Right cardiac atrium (tissue), 5 donors: ENCODE measurements at regions not wholly inside any gene's neighbourhood (a gene's known extent, or its start where the extent isn't known, plus 50 kb on each side); places are given as distances from the start of the nearest gene placed in this dataset.

Experiments used
- ATAC-seq, 2 donors: fragments of 200-7000 bp; cut with Tn5 transposase; one replicate each; pipeline versions ENCODE4 v1.8.0 to v1.9.1; 2020; ENCODE audit warnings: moderate library complexity in 2 of 2, mild to moderate bottlenecking in 1 of 2
- DNase-seq, 3 donors: peaks; one replicate each; pipeline ENCODE4 v3.0.0-alpha.2; 2020
- H3K27ac ChIP-seq: one replicate; pipeline ENCODE4 v1.5.1; 2013; ENCODE audit warnings: mild to moderate bottlenecking, low read length, control low read depth, moderate library complexity
- H3K27me3 ChIP-seq: one replicate; pipeline ENCODE4 v1.6.1; 2013; ENCODE audit not compliant: control insufficient read depth, insufficient read depth
- H3K4me1 ChIP-seq: one replicate; pipeline ENCODE4 v1.6.1; 2013; ENCODE audit warnings: low read length; ENCODE audit not compliant: control insufficient read depth, insufficient read depth
- H3K4me3 ChIP-seq: one replicate; pipeline ENCODE4 v1.5.1; 2013; ENCODE audit warnings: low read length, control low read depth
- H3K9me3 ChIP-seq: one replicate; pipeline ENCODE4 v1.6.1; 2013; ENCODE audit warnings: low read length; ENCODE audit not compliant: control insufficient read depth
- WGBS: extraction: QIAGEN DNeasy Blood & Tissue Kit; methylation state at CpG from one replicate; pipeline ENCODE4 v1.1.7; 2013; 5-methylcytosine and 5-hydroxymethylcytosine counted together
- intact Hi-C, 4 donors: fragments of 100-400 bp; cut with DNase I; formaldehyde crosslinking; loops; one replicate each; pipeline versions ENCODE4 v1.11.0 to v1.14.0; 2022 to 2023
- donor health status: healthy with polysubstance abuse.
- donor health status: DM: no; HTN: yes; CAD: no.
- donor health status: DM: no; HTN: no; CAD: no.
- donor health status: DM: no; HTN: yes; CAD: no; lungs with severe emphysema.
- donor health status: DM: yes; HTN: yes; CAD: no.

DNA sequence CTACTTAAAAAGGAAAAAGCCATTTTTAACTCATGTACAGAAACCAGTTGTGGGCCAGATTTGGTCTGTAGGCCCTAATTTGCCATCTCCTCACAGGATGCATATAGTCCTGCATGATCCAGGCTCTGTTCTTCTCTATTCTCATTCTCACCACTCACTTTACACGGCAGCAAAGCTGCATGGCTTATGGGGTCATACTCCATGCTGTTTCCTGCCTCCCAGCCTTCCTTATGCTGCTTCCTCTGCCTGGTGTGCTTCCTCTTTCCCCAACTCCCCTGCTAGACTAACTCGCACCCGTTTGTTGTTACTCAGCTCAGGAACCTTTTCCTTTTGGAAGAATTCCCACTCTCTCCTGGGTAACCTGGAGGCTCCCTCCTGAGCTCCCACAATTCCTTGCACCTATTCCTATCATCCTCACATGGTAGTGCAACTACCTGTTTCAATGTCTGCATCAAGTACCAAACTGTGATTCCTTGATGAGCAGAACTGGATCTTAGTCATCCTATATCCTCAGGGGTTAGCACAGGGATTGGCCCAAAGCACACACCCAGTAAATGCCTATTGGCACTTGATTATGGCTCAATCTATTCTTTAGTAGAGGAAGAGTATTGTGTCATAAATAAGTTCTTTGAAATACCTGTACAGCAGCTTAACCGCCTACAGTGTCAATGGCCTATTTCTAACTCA lies 172.1 kb upstream of the MITF start:
- ATAC-seq (peak in 1 of 2 donors; percentile 30), DNase-seq (no peak)
- peaks cover 5% of the 10 kb centered on the region for H3K4me1 ChIP-seq
- intact Hi-C loops: no loop called here
- no peaks in the 10 kb centered on the region for H3K27me3 ChIP-seq
- no peaks in the 10 kb centered on the region for H3K9me3 ChIP-seq
- H3K27ac ChIP-seq: no peak overlapping the region
- H3K4me3 ChIP-seq: no peak overlapping the region
- WGBS: 77% methylated on average over 4 of the region's 4 CpGs

DNA sequence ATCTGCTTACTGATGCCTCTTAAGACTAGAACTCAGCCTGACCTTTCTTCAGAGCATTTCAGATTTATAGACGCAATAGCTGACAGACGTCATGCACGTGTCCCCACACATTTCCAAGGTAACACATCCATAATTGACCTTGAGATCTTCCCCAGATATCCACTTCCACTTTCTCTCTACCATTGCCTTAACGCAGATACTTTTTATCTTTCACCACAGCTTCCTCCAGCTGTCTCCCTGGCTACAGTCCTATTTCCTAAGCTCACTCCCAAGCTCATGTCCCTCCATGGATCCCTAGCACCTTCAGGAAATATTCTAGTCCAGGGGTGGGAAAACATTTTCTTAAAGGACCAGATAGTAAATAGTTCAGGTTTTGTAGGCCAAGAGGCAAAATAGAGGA lies 173.0 kb upstream of the MITF start:
- intact Hi-C loops: no loop called here
- no peaks in the 10 kb centered on the region for H3K9me3 ChIP-seq
- WGBS: 53% methylated on average over 4 of the region's 4 CpGs
- H3K27ac ChIP-seq: no peak overlapping the region
- DNase-seq (no peak), ATAC-seq (no peak)
- H3K27me3 ChIP-seq: no peaks in the 10 kb centered on the region
- no peak overlapping the region for H3K4me3 ChIP-seq
- peaks cover 5% of the 10 kb centered on the region for H3K4me1 ChIP-seq

- DNase-seq (no peak), ATAC-seq (no peak)
- intact Hi-C loops: loop anchor here in 1 of 4 donors (2.0 kb wide), 1 partner anchor 13 kb away; no protein-coding TSS in a partner anchor
- Histone ChIP-seq H3K27ac (no peak overlapping the region), H3K9me3 (no peaks in the 10 kb centered on the region), H3K4me3 (no peak overlapping the region), H3K27me3 (no peaks in the 10 kb centered on the region), H3K4me1 (peaks cover 5% of the 10 kb centered on the region)
- WGBS: 89% methylated on average over 4 of the region's 4 CpGs
These were observed 173.9 kb upstream of the MITF start for GRCh38 chr3:69565316-69565715.

DNA sequence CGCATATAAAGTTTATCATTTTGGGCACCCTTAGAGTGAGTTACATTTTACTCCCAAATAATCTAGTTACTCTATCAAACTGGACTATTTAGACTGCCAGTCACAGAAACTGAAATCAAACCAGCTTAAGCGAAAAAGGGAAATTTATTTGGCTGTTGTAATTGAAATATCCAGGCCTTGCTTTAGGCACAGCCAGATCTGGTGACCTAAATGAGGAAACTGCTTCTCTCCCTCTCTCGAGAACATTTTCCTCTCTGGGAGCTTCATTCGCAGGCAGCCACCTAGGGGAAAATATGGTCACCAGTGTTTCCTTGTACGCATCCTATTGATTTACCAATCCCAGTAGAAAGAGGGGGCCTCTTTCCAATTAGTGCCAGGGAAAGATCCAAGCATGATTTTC lies 175.3 kb upstream of the MITF start:
- WGBS: 72% methylated on average over 5 of the region's 5 CpGs
- no peak overlapping the region for H3K4me3 ChIP-seq
- H3K27me3 ChIP-seq: no peaks in the 10 kb centered on the region
- intact Hi-C loops: loop anchor here in 1 of 4 donors (2.0 kb wide), 1 partner anchor 15 kb away; no protein-coding TSS in a partner anchor
- no peak overlapping the region for H3K27ac ChIP-seq
- ATAC-seq (peak in 1 of 2 donors; percentile 34), DNase-seq (no peak)
- H3K4me1 ChIP-seq: peaks cover 5% of the 10 kb centered on the region
- no peaks in the 10 kb centered on the region for H3K9me3 ChIP-seq

DNA sequence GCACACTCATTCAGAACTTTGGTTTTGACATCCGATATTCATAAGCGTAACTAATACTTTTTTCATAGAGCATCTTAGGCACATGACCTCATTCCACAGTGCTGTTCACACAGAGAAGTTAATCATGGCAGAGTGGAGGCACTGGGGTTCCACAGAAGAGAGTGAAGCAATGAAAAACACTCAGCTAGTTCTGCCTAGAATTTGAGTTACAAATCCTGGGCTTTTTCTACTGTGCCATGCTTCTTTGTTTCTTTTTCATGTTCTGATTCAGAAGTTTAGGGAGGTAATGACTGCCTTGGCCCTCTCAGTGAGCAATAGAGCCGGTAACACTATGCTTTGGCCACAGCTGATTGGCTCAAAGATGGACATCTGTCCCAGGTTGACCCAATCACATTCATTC lies 176.1 kb upstream of the MITF start:
- Histone ChIP-seq H3K27ac (no peak overlapping the region), H3K4me1 (peaks cover 5% of the 10 kb centered on the region), H3K4me3 (no peak overlapping the region), H3K27me3 (no peaks in the 10 kb centered on the region), H3K9me3 (no peaks in the 10 kb centered on the region)
- intact Hi-C loops: no loop called here
- 90% methylated on average over 3 of the region's 3 CpGs for WGBS
- ATAC-seq (no peak), DNase-seq (no peak)

- Histone ChIP-seq H3K27ac (no peak overlapping the region), H3K9me3 (no peaks in the 10 kb centered on the region), H3K4me1 (peaks cover 5% of the 10 kb centered on the region), H3K4me3 (no peak overlapping the region), H3K27me3 (no peaks in the 10 kb centered on the region)
- ATAC-seq (peak; percentile 21 to 53), DNase-seq (no peak)
- WGBS: 18% methylated on average over 4 of the region's 4 CpGs
- intact Hi-C loops: no loop called here
These were observed 176.1 kb upstream of the FRMD4B start for GRCh38 chr3:69562020-69562419.

DNA sequence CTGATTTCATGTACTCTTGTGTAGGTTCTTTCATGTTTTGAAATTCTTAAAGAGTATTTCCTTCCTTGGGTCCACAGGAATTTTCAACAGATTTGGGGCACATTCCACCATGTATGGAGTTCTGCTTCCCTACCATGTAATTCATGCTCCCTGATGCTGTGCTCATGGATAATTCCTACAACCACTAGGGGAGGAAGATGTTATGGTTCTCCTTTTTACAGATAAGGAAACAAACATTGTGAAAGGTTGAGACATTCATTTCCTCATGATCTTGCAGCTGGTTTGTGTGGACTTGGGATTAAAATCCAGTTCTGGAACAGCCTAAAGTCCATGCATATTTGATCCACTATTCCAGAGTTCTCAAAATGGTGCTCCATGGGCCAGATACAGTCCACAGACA lies 174.9 kb upstream of the FRMD4B start:
- Histone ChIP-seq H3K9me3 (no peaks in the 10 kb centered on the region), H3K4me1 (peaks cover 1% of the 10 kb centered on the region), H3K27me3 (no peaks in the 10 kb centered on the region), H3K4me3 (no peak overlapping the region), H3K27ac (no peak overlapping the region)
- DNase-seq: no peak
- intact Hi-C loops: no loop called here
- ATAC-seq: no peak

DNA sequence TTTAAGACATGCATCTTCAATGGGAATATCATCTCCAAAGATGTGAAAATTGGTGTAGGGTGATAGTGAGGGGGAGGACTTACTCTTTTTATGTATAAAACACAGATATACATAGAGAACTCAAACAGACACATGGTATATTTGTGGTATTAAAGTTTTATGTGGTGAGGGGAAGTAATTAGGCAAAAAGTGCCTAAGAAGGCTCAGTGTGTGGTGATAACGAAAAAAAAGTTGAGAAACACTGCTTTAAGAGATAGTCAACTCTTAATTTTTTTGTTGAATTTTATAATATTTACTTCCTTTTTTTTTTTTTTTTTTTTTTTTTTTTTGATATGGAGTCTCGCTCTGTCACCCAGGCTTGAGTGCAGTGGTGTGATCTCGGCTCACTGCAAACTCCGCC lies 174.2 kb upstream of the FRMD4B start:
- no peak for ATAC-seq
- Histone ChIP-seq H3K4me3 (no peak overlapping the region), H3K9me3 (no peaks in the 10 kb centered on the region), H3K27ac (no peak overlapping the region), H3K4me1 (peaks cover 1% of the 10 kb centered on the region), H3K27me3 (no peaks in the 10 kb centered on the region)
- DNase-seq: no peak
- 91% methylated on average over 4 of the region's 4 CpGs for WGBS
- intact Hi-C loops: no loop called here

GRCh38 chr3:69558912-69559311 lies 173.0 kb upstream of the FRMD4B start:
- no peak overlapping the region for H3K27ac ChIP-seq
- ATAC-seq (peak; percentile 89 to 93), DNase-seq (peak in 1 of 3 donors; percentile 45)
- H3K9me3 ChIP-seq: no peaks in the 10 kb centered on the region
- WGBS: 4% methylated on average over 2 of the region's 2 CpGs
- H3K4me1 ChIP-seq: no peaks in the 10 kb centered on the region
- no peak overlapping the region for H3K4me3 ChIP-seq
- intact Hi-C loops: loop anchor here in 2 of 4 donors (10.0 kb wide), 2 partner anchors 86 to 124 kb away; no protein-coding TSS in a partner anchor
- H3K27me3 ChIP-seq: no peaks in the 10 kb centered on the region

DNA sequence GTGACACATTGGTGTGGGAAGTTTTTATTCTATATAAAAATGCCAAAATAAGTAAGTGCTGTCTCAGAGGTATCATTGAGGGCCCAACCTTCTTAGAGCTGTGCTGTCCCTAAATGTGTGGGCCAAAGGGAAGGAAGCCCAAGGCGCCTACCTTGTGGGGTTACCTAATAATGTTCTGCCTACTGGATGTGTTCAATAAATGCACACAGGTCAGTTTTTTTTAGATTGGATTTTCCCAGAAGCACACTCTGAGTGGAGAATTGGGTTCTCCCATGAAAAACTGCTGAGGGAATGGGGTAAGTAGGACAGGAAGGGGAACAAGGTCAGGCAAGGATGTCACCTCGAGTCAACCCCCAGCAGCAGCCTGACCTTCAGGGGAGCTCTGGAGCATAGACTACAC lies 168.7 kb upstream of the FRMD4B start:
- intact Hi-C loops: loop anchor here in 2 of 4 donors (10.0 kb wide), 2 partner anchors 90 to 120 kb away; no protein-coding TSS in a partner anchor
- no peaks in the 10 kb centered on the region for H3K9me3 ChIP-seq
- H3K4me1 ChIP-seq: no peaks in the 10 kb centered on the region
- no peak overlapping the region for H3K27ac ChIP-seq
- H3K27me3 ChIP-seq: no peaks in the 10 kb centered on the region
- DNase-seq (no peak), ATAC-seq (no peak)
- 87% methylated on average over 2 of the region's 2 CpGs for WGBS
- no peak overlapping the region for H3K4me3 ChIP-seq

GRCh38 chr3:69553888-69554287 lies 168.0 kb upstream of the FRMD4B start:
- Histone ChIP-seq H3K9me3 (no peaks in the 10 kb centered on the region), H3K27me3 (no peaks in the 10 kb centered on the region), H3K4me1 (no peaks in the 10 kb centered on the region), H3K27ac (no peak overlapping the region), H3K4me3 (no peak overlapping the region)
- ATAC-seq: peak in 1 of 2 donors; percentile 54
- WGBS: 49% methylated on average over 4 of the region's 4 CpGs
- no peak for DNase-seq
- intact Hi-C loops: loop anchor here in 2 of 4 donors (10.0 kb wide), 2 partner anchors 91 to 119 kb away; no protein-coding TSS in a partner anchor
